SK-N-SH treated with all-trans-retinoic acid at 6 μM for 48 hours (cell line): ENCODE measurements at regions not wholly inside any gene's neighbourhood (a gene's known extent, or its start where the extent isn't known, plus 50 kb on each side); places are given as distances from the start of the nearest gene placed in this dataset.

ENCODE experiments used
- ATAC-seq: fragments of 200-7000 bp; cut with Tn5 transposase; 3 replicates; pipeline ENCODE4 v1.9.1; 2020; ENCODE audit warnings: mild to moderate bottlenecking, moderate library complexity
- BACH2 ChIP-seq: fragments of 250-450 bp; sonication (Bioruptor Pico); IDR thresholded peaks from 2 replicates; pipeline ENCODE4 v1.9.0; 2021; ENCODE audit warnings: mild to moderate bottlenecking, borderline replicate concordance
- CREB5 ChIP-seq: fragments of 250-450 bp; sonication (Bioruptor Pico); IDR thresholded peaks from 2 replicates; pipeline ENCODE4 v1.5.1; 2020; ENCODE audit warnings: low read depth, mild to moderate bottlenecking, moderate library complexity
- CSDC2 ChIP-seq: fragments of 250-450 bp; sonication (Bioruptor Pico); IDR thresholded peaks from 2 replicates; pipeline ENCODE4 v1.5.0; 2020; ENCODE audit warnings: mild to moderate bottlenecking, moderate library complexity
- CSRNP3 ChIP-seq: fragments of 250-450 bp; sonication (Bioruptor Pico); IDR thresholded peaks from 2 replicates; pipeline ENCODE4 v1.5.1; 2021; ENCODE audit warnings: mild to moderate bottlenecking, moderate library complexity
- ESRRG ChIP-seq: fragments of 250-450 bp; sonication (Bioruptor Pico); IDR thresholded peaks from 2 replicates; pipeline ENCODE4 v1.6.1; 2021; ENCODE audit warnings: mild to moderate bottlenecking
- GLIS3 ChIP-seq: fragments of 250-450 bp; sonication (Bioruptor Pico); IDR thresholded peaks from 2 replicates; pipeline ENCODE4 v1.5.0; 2020; ENCODE audit warnings: mild to moderate bottlenecking, moderate library complexity
- ISL1 ChIP-seq: fragments of 250-450 bp; sonication (Bioruptor Pico); IDR thresholded peaks from 2 replicates; pipeline ENCODE4 v2.1.2; 2022; ENCODE audit warnings: mild to moderate bottlenecking, moderate library complexity
- POU6F1 ChIP-seq: fragments of 250-450 bp; sonication (Bioruptor Pico); IDR thresholded peaks from 2 replicates; pipeline ENCODE4 v1.8.0; 2021; ENCODE audit warnings: low read depth, mild to moderate bottlenecking, moderate library complexity, borderline replicate concordance
- PPARA ChIP-seq: fragments of 250-450 bp; sonication (Bioruptor Pico); IDR thresholded peaks from 2 replicates; pipeline ENCODE4 v1.5.0; 2020; ENCODE audit warnings: mild to moderate bottlenecking, borderline replicate concordance
- RARB ChIP-seq: fragments of 250-450 bp; sonication (Bioruptor Pico); IDR thresholded peaks from 2 replicates; pipeline ENCODE4 v1.8.0; 2021; ENCODE audit warnings: mild to moderate bottlenecking, moderate library complexity
- SNAI2 ChIP-seq: fragments of 250-450 bp; sonication (Bioruptor Pico); IDR thresholded peaks from 2 replicates; pipeline ENCODE4 v1.5.0; 2020; ENCODE audit warnings: mild to moderate bottlenecking, moderate library complexity
- TCF4 ChIP-seq: fragments of 250-450 bp; sonication (Bioruptor Pico); IDR thresholded peaks from 2 replicates; pipeline ENCODE4 v1.8.0; 2021; ENCODE audit warnings: mild to moderate bottlenecking, moderate library complexity, borderline replicate concordance
- TOX ChIP-seq: fragments of 250-450 bp; sonication (Bioruptor Pico); IDR thresholded peaks from 2 replicates; pipeline ENCODE4 v1.8.0; 2021; ENCODE audit warnings: mild to moderate bottlenecking, moderate library complexity, borderline replicate concordance
- TSHZ2 ChIP-seq: fragments of 250-450 bp; sonication (Bioruptor Pico); IDR thresholded peaks from 2 replicates; pipeline ENCODE4 v1.5.0; 2020; ENCODE audit warnings: mild to moderate bottlenecking, moderate library complexity
- ZC3H10 ChIP-seq: fragments of 250-450 bp; sonication (Bioruptor Pico); IDR thresholded peaks from 2 replicates; pipeline ENCODE4 v1.5.1; 2021; ENCODE audit warnings: mild to moderate bottlenecking, moderate library complexity
- ZFP3 ChIP-seq: fragments of 250-450 bp; sonication (Bioruptor Pico); IDR thresholded peaks from 2 replicates; pipeline ENCODE4 v1.5.0; 2020; ENCODE audit warnings: mild to moderate bottlenecking, moderate library complexity
- ZFP30 ChIP-seq: fragments of 450-650 bp; formaldehyde crosslinking; IDR thresholded peaks from 2 replicates; pipeline ENCODE4 v1.5.0; 2022; ENCODE audit warnings: mild to moderate bottlenecking, moderate library complexity
- ZNF70 ChIP-seq: fragments of 450-650 bp; formaldehyde crosslinking; IDR thresholded peaks from 2 replicates; pipeline ENCODE4 v1.5.0; 2020; ENCODE audit warnings: mild to moderate bottlenecking, moderate library complexity

GRCh38 chr10:29715296-29715695 is 80.5 kb upstream of the SVIL start (continued):
- TF ChIP-seq TCF4 (CRISPR knock-in tag) (no peak), ZFP30 (CRISPR knock-in tag) (no peak), PPARA (CRISPR knock-in tag) (no peak)

GRCh38 chr10:29714096-29714874 is 79.5 kb upstream of the SVIL start:
- TF ChIP-seq RARB (CRISPR knock-in tag) (no peak), ISL1 (no peak), ZC3H10 (CRISPR knock-in tag) (no peak), TOX (no peak), CREB5 (CRISPR knock-in tag) (no peak), POU6F1 (CRISPR knock-in tag) (no peak), PPARA (CRISPR knock-in tag) (no peak), ESRRG (CRISPR knock-in tag) (no peak)
- TF ChIP-seq, all 23 proteins: peak for 0
- ATAC-seq = peak; percentile 86

- ATAC-seq = no peak
- TF ChIP-seq SNAI2 (no peak), ISL1 (no peak), ZFP30 (CRISPR knock-in tag) (no peak), PPARA (CRISPR knock-in tag) (no peak), ZFP3 (CRISPR knock-in tag) (no peak), GLIS3 (CRISPR knock-in tag) (no peak), CSDC2 (CRISPR knock-in tag) (no peak)
Observed at GRCh38 chr10:29713450-29713849, 78.7 kb upstream of the SVIL start.

GRCh38 chr10:29712108-29712507 is 77.3 kb upstream of the SVIL start:
- TF ChIP-seq TSHZ2 (no peak), ZFP3 (CRISPR knock-in tag) (no peak), ZNF70 (CRISPR knock-in tag) (no peak)
- ATAC-seq = no peak

GRCh38 chr10:29710128-29710527 is 75.4 kb upstream of the SVIL start:
- no peak for TF ChIP-seq BACH2 (CRISPR knock-in tag)
- TF ChIP-seq CSRNP3 (CRISPR knock-in tag) = no peak
- TF ChIP-seq RARB (CRISPR knock-in tag) = no peak
- no peak for TF ChIP-seq GLIS3 (CRISPR knock-in tag)
- TF ChIP-seq TOX = no peak
- no peak for ATAC-seq
